HepG2 (cell line): ENCODE measurements at regions not wholly inside any gene's neighbourhood (a gene's known extent, or its start where the extent isn't known, plus 50 kb on each side); places are given as distances from the start of the nearest gene placed in this dataset.
A peak's percentile ranks its signal among the peaks of the same experiment; 100 is the strongest.
"Not testable (repeated sequence)": the region's sequence is repeated elsewhere in the genome, so short reads cannot be mapped to it uniquely, and the experiment has no call there.

ENCODE experiments used
- ATAC-seq: fragments of 200-7000 bp; cut with Tn5 transposase; 3 replicates; pipeline ENCODE4 v1.9.1; 2020; ENCODE audit warnings: mild to moderate bottlenecking, moderate library complexity
- BruUV-seq: library from RNA; stranded (reverse); fragments of 400-500 nt; replicated peaks from 2 replicates; lab custom pipeline; 2021; lab: Mats Ljungman, UMichigan
- CTCF ChIA-PET: fragments of 300-600 bp; formaldehyde crosslinking; extraction: SDS; loops from one replicate; lab custom pipeline; 2021; ENCODE audit warnings: low total read pairs, inconsistent platforms, low intra/inter-chr PET ratio; lab: Yijun Ruan, JAX
- POLR2A ChIA-PET: fragments of 350-600 bp; sonication (Branson Sonifier 250); formaldehyde crosslinking; loops from one replicate; lab custom pipeline; 2020; ENCODE audit warnings: antibody characterized with exemption, inconsistent platforms; lab: Yijun Ruan, JAX
- DNase-seq: peaks from one replicate; pipeline ENCODE4 v3.0.0-alpha.2; 2015; ENCODE audit warnings: low spot score
- FAIRE-seq: peaks from 3 replicates; lab custom pipeline; 2011; peaks lifted over from hg19 to GRCh38; lab: Jason Lieb, UNC
- H2AFZ ChIP-seq: one replicate; pipeline ENCODE4 v1.6.1; 2011; ENCODE audit warnings: low read length, inconsistent platforms
- H3K27ac ChIP-seq: fragments of 300-600 bp; 3 replicates; pipeline ENCODE4 v1.8.0; 2011; ENCODE audit warnings: mixed run types, mild to moderate bottlenecking, mixed read lengths, low read length, inconsistent platforms; ENCODE audit not compliant: insufficient read depth; ENCODE audit errors: extremely low read length
- H3K27me3 ChIP-seq, 2 experiments: fragments of 200-600 bp in 1 of 2; 2 replicates in 1 of 2; 3 replicates in 1 of 2; pipeline versions ENCODE4 v1.6.0 to v1.8.0; 2011; ENCODE audit warnings: low read length in 2 of 2, mild to moderate bottlenecking in 2 of 2, moderate library complexity in 2 of 2, inconsistent platforms in 1 of 2; ENCODE audit not compliant: insufficient read depth in 2 of 2, control insufficient read depth in 1 of 2
- H3K36me3 ChIP-seq, 2 experiments: fragments of 200-600 bp in 1 of 2; replicated peaks in 1 of 2; 2 replicates in 1 of 2; 3 replicates in 1 of 2; pipeline versions ENCODE4 v1.5.1 to v1.8.0; 2011; ENCODE audit warnings: low read length in 2 of 2, inconsistent platforms in 1 of 2; ENCODE audit not compliant: insufficient read depth in 2 of 2, control insufficient read depth in 1 of 2
- H3K4me1 ChIP-seq: 2 replicates; pipeline ENCODE4 v1.5.1; 2012; ENCODE audit warnings: low read length, inconsistent platforms; ENCODE audit not compliant: insufficient read depth
- H3K4me2 ChIP-seq: 2 replicates; pipeline ENCODE4 v1.6.0; 2011; ENCODE audit warnings: low read depth, low read length, inconsistent platforms
- H3K4me3 ChIP-seq, 3 experiments: fragments of 200-600 bp in 1 of 3; sonication (generic), shearing (Covaris generic) in 1 of 3; replicated peaks in 1 of 3; 2 replicates each; pipeline ENCODE4 v1.5.1; 2011 to 2016; ENCODE audit warnings: low read length in 3 of 3, inconsistent platforms in 2 of 3, low read depth in 2 of 3, mild to moderate bottlenecking in 2 of 3, control low read depth in 1 of 3, mixed read lengths in 1 of 3; ENCODE audit not compliant: insufficient read depth in 1 of 3
- H3K79me2 ChIP-seq: one replicate; pipeline ENCODE4 v1.6.1; 2011; ENCODE audit warnings: low read length, inconsistent platforms; ENCODE audit not compliant: insufficient read depth
- H3K9ac ChIP-seq: 2 replicates; pipeline ENCODE4 v1.6.0; 2011; ENCODE audit warnings: mild to moderate bottlenecking, low read depth, low read length, inconsistent platforms; ENCODE audit not compliant: insufficient read depth
- H3K9me3 ChIP-seq: 2 replicates; pipeline ENCODE4 v1.5.1; 2012; ENCODE audit warnings: mild to moderate bottlenecking, low read length
- H4K20me1 ChIP-seq: 2 replicates; pipeline ENCODE4 v1.6.0; 2011; ENCODE audit warnings: inconsistent platforms, mild to moderate bottlenecking, low read length, moderate library complexity; ENCODE audit not compliant: insufficient read depth
- BCL3 ChIP-seq: sonication (generic); formaldehyde crosslinking; IDR thresholded peaks from 2 replicates; pipeline ENCODE4 v1.5.1; 2020; ENCODE audit warnings: mild to moderate bottlenecking, missing genetic modification reagents, moderate library complexity
- CTCF ChIP-seq: sonication (generic); formaldehyde crosslinking; IDR thresholded peaks from 2 replicates; pipeline ENCODE4 v1.5.0; 2020; ENCODE audit warnings: mild to moderate bottlenecking, missing genetic modification reagents, moderate library complexity
- FOXP1 ChIP-seq, 2 experiments: fragments of 450-650 bp in 1 of 2; IDR thresholded peaks; 2 replicates each; pipeline ENCODE4 v1.6.1; 2017 to 2018; ENCODE audit warnings: antibody characterized with exemption in 1 of 2
- JUNB ChIP-seq: sonication (generic); formaldehyde crosslinking; IDR thresholded peaks from 2 replicates; pipeline ENCODE4 v1.8.0; 2022; ENCODE audit warnings: missing genetic modification reagents, mild to moderate bottlenecking, borderline replicate concordance
- MXD3 ChIP-seq: IDR thresholded peaks from 2 replicates; pipeline ENCODE4 v1.6.1; 2016; ENCODE audit warnings: mild to moderate bottlenecking, missing biosample characterization, missing genetic modification reagents
- PCBP2 ChIP-seq: fragments of 200-400 bp; formaldehyde crosslinking; optimal IDR thresholded peaks from 2 replicates; pipeline ENCODE3; 2018; ENCODE audit warnings: low read length, low read depth; ENCODE audit not compliant: poor library complexity, severe bottlenecking
- STAG1 ChIP-seq: sonication (generic); formaldehyde crosslinking; IDR thresholded peaks from 2 replicates; pipeline ENCODE4 v1.4.0; 2020; ENCODE audit warnings: missing genetic modification reagents
- WIZ ChIP-seq: sonication (generic); formaldehyde crosslinking; IDR thresholded peaks from 2 replicates; pipeline ENCODE4 v1.5.1; 2020; ENCODE audit warnings: mild to moderate bottlenecking, missing genetic modification reagents
- ZBTB46 ChIP-seq: sonication (generic); formaldehyde crosslinking; IDR thresholded peaks from 2 replicates; pipeline ENCODE4 v1.4.0; 2020; ENCODE audit warnings: mild to moderate bottlenecking, missing genetic modification reagents, borderline replicate concordance
- ZFY ChIP-seq: sonication (generic); formaldehyde crosslinking; IDR thresholded peaks from 2 replicates; pipeline ENCODE4 v1.4.0; 2020; ENCODE audit warnings: missing genetic modification reagents
- ZNF264 ChIP-seq: sonication (generic); formaldehyde crosslinking; IDR thresholded peaks from 2 replicates; pipeline ENCODE4 v1.4.0; 2020; ENCODE audit warnings: missing genetic modification reagents
- ZNF33B ChIP-seq: sonication (generic); formaldehyde crosslinking; IDR thresholded peaks from 2 replicates; pipeline ENCODE4 v1.5.1; 2020; ENCODE audit warnings: mild to moderate bottlenecking, missing genetic modification reagents
- ZNF510 ChIP-seq: sonication (generic); formaldehyde crosslinking; IDR thresholded peaks from 2 replicates; pipeline ENCODE4 v1.4.0; 2020; ENCODE audit warnings: low read depth, mild to moderate bottlenecking, missing genetic modification reagents
- ZNF746 ChIP-seq: sonication (generic); formaldehyde crosslinking; IDR thresholded peaks from 2 replicates; pipeline ENCODE4 v1.8.0; 2022; ENCODE audit warnings: mild to moderate bottlenecking, missing genetic modification reagents
- WGBS: methylation state at CpG from one replicate; pipeline ENCODE4 v1.1.6; 2017; ENCODE audit warnings: low lambda C conversion rate; 5-methylcytosine and 5-hydroxymethylcytosine counted together
- in situ Hi-C: cut with HindIII; loops from 2 replicates; pipeline ENCODE4 v1.10.0; 2017; ENCODE audit warnings: low pct_unique_long_range_greater_than_20kb; ENCODE audit not compliant: extremely low pct_ligation_motif_present
- intact Hi-C: fragments of 100-400 bp; cut with micrococcal nuclease; formaldehyde crosslinking; loops from one replicate; pipeline ENCODE4 v1.10.0; 2022; ENCODE audit not compliant: unreplicated experiment

- ATAC-seq, H3K79me2 ChIP-seq, H3K9ac ChIP-seq, H3K27ac ChIP-seq, H3K27me3 ChIP-seq, FAIRE-seq, H4K20me1 ChIP-seq, H3K9me3 ChIP-seq, BruUV-seq, POLR2A ChIA-PET, in situ Hi-C loops, H3K4me3 ChIP-seq, H3K4me2 ChIP-seq, H3K4me1 ChIP-seq, H3K36me3 ChIP-seq, H2AFZ ChIP-seq: not testable (repeated sequence)
- WGBS = 19% methylated on average over 6 of the region's 6 CpGs
- peak; percentile 15 for DNase-seq
- TF ChIP-seq CTCF (CRISPR knock-in tag) = peak; percentile 52
- TF ChIP-seq STAG1 (CRISPR knock-in tag) = peak; percentile 53
- CTCF ChIA-PET = interaction anchor here (0.6 kb wide), 1 partner anchor 879 kb away, joined by 3 read pairs; no protein-coding TSS in a partner anchor
- intact Hi-C loops = loop anchor here (10.0 kb wide), 1 partner anchor 910 kb away; no protein-coding TSS in a partner anchor
Measured at GRCh38 chr6:19904408-19904807, 67.2 kb downstream of the ID4 start.

- Histone ChIP-seq H3K79me2 (no peaks in the 10 kb centered on the region), H3K27ac (no peak overlapping the region), H3K9ac (no peak overlapping the region), H3K36me3 (no peaks in the 10 kb centered on the region), H3K9me3 (no peaks in the 10 kb centered on the region), H2AFZ (no peak overlapping the region), H3K27me3 (no peaks in the 10 kb centered on the region), H3K4me2 (no peak overlapping the region), H3K4me1 (no peaks in the 10 kb centered on the region), H3K4me3 (no peak overlapping the region), H4K20me1 (no peaks in the 10 kb centered on the region)
- in situ Hi-C loops = no loop called here
- POLR2A ChIA-PET = no interaction called here
- DNase-seq = no peak
- intact Hi-C loops = loop anchor here (10.0 kb wide), 1 partner anchor 911 kb away; no protein-coding TSS in a partner anchor
- 5% methylated on average over 1 of the region's 1 CpG for WGBS
- ATAC-seq = no peak
- no TSS peak for BruUV-seq
- no peak for FAIRE-seq
- CTCF ChIA-PET = no interaction called here
- TF ChIP-seq BCL3 (CRISPR knock-in tag) (no peak), JUNB (CRISPR knock-in tag) (no peak), ZNF746 (CRISPR knock-in tag) (no peak), ZBTB46 (CRISPR knock-in tag) (no peak), ZNF33B (CRISPR knock-in tag) (no peak), PCBP2 (no peak), MXD3 (CRISPR knock-in tag) (no peak), ZNF264 (CRISPR knock-in tag) (no peak), WIZ (CRISPR knock-in tag) (no peak), FOXP1 (IDR thresholded peaks at IDR 0.05) (no peak), FOXP1 (CRISPR knock-in tag; IDR thresholded peaks at IDR 0.05) (no peak), ZFY (CRISPR knock-in tag) (no peak), ZNF510 (no peak)
Measured at GRCh38 chr6:19905584-19905983, 68.4 kb downstream of the ID4 start.
